SW 1271 (cell line): ENCODE measurements at regions not wholly inside any gene's neighbourhood (a gene's known extent, or its start where the extent isn't known, plus 50 kb on each side); places are given as distances from the start of the nearest gene placed in this dataset.
A peak's percentile ranks its signal among the peaks of the same experiment; 100 is the strongest.
"Not testable (repeated sequence)": the region's sequence is repeated elsewhere in the genome, so short reads cannot be mapped to it uniquely, and the experiment has no call there.

Source experiments
- DNase-seq, 2 experiments: peaks; one replicate each; lab custom pipeline; 2025; lab: John Stamatoyannopoulos, UW

DNA sequence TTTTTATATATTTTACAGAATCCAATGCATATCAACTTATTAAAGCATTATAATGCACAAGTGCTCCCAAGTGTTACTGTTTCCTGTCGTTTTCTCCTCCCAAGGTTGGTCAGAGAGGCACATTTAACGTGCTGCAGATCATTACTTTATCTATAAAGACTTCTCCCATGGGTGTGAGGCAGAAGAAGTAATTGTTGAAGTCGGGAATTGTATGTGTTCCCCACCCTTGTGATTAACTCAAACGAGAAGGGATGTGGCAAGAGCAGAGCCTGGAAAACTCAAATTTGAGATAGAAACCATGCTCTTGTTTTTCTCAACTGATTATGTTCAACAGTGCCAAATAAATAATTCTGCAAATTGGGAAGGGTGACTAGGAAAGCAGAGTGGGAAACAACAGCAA, 412.5 kb upstream of the ADAMTS5 start:
- DNase-seq: no peak

DNA sequence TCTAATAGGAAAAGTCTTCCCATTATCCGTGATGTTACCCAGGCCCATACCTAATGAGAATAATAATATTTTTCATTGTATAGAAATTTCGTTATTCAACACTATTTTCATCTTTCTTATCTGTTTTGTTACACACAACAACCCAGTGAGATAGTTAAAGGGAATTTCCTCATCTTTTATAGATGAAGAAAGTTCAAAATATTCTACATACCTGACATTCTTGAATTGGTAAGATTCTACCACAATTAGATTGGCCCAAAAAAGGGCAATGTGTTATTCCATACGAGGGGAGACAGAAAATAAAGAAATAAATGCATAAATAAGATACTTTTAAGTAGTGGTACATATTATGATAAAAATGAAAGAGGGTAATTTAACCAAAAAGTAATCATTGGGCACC, 405.5 kb upstream of the ADAMTS5 start:
- DNase-seq: no peak

- DNase-seq: no peak
These were observed 405.1 kb upstream of the ADAMTS5 start for GRCh38 chr21:27371975-27372331.

GRCh38 chr21:27371115-27371974, 404.5 kb upstream of the ADAMTS5 start:
- no peak for DNase-seq

- DNase-seq: no peak
These were observed 403.2 kb upstream of the ADAMTS5 start for GRCh38 chr21:27369978-27370571.

DNA sequence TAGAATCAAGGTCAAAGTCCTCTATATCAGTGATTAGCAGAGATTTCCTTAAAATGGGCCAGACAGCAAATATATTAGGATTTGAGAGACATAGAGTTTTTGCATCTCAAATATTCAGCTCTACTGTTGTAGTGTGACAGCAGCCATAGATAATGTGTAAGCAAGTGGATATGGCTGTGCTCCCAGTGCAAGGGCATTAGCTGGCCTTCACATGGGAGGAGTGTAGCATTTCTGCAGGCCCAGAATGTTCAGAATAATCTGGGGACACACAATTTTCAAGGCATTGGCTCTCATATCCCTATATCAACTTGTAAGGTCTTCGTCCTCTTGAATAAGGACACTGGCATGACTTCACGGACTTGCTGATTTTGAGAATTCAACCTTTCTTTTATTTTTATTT, 402.3 kb upstream of the ADAMTS5 start:
- DNase-seq: no peak

- no peak for DNase-seq
These were observed 399.9 kb upstream of the ADAMTS5 start for GRCh38 chr21:27366646-27367235.

GRCh38 chr21:27366036-27366435, 399.1 kb upstream of the ADAMTS5 start:
- DNase-seq: no peak

- DNase-seq: peak in 1 of 2 experiments; percentile 1
These were observed 398.5 kb upstream of the ADAMTS5 start for GRCh38 chr21:27365394-27365793.

DNA sequence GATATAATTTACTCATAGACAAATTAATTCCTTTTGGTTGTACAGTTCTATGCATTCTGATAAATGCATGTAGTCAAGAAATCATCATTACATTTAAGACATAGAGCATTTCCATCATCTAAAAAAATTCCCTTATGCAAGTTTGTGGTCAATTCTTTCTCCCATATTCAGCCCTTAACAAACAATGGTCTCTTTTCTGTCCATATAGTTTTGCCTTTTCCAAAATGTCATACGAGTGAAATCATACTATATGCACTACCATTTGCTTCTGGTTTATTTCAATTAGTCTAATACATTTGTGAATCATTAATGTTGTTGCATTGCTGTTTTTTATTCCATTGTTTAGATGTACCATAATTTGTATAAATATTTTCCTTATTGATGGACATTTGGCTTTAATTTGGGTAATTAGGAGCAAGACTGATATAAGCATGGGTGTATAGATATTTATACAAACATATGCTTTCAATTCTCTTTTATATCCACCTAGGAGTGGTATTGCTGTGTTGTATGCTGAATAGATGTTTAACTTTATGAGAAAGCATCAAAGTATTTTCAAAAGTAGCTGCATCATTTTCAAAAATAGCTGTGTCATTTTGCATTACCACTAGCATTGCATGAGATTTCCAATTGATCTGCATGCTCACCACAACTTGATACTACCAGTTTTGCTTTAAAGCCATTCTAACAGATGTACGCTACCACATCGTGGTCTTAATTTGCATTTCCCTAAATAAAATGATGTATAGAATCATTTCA, 397.0 kb upstream of the ADAMTS5 start:
- DNase-seq: no peak

- no peak for DNase-seq
These were observed 395.4 kb upstream of the ADAMTS5 start for GRCh38 chr21:27362249-27362648.

DNA sequence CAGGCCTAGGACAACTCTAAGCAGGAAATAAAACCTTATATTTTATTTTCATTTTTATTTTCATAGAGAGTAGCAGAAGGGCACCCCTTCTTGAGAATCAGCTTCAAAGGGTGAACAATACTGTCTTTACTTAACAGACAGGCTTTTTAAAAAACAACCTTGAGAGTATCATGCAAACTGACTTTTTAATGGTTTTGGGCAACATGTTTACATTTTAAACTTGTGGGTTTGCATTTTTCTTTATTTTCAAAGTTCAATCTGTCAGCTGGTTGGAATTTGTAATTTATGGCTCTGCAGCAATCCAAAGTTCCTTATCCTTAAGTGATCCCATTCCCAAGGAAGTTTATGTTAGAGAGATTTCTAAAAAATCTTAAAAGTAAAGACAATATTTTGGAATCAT, 392.3 kb upstream of the ADAMTS5 start:
- DNase-seq: no peak

DNA sequence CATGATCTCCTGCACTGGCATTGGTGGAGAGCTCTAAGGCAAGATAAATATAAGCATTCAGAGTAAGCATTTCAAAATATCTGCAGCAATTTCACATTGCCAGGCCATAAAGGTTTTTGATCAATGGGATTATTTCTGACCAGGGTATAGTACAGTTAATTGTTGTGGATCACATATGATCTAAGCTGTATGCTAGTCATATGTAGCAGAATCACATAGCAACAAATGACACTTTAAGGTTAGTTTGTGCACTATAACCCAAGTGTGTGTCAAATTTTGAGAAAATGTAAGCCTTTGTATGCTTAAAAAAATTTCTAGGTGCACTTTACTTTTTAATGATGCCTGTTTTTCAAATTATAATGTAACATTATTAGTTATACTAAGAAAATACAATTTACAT, 386.0 kb upstream of the ADAMTS5 start:
- no peak for DNase-seq

GRCh38 chr21:27346041-27346448, 379.2 kb upstream of the ADAMTS5 start:
- DNase-seq: no peak

DNA sequence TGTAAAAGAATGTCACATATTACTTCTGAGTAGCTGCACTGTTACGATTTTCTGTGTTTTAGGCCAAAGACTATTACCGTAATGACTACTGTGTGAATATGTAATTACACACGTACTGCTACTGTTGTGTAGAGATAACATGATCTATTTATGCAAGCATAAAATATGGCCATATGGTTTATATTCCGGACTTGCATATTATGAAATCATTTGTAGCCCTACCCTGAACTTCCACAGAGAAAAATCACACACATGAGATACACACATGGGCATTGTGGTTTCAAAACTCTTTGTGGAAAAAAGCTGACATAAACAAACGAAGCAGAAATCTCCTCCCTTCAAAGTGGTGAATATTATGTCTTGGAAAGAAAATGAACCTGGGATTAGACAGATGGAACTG, 373.0 kb upstream of the ADAMTS5 start:
- DNase-seq: no peak

- not testable (repeated sequence) for DNase-seq
These were observed 371.1 kb upstream of the ADAMTS5 start for GRCh38 chr21:27338007-27338406.

DNA sequence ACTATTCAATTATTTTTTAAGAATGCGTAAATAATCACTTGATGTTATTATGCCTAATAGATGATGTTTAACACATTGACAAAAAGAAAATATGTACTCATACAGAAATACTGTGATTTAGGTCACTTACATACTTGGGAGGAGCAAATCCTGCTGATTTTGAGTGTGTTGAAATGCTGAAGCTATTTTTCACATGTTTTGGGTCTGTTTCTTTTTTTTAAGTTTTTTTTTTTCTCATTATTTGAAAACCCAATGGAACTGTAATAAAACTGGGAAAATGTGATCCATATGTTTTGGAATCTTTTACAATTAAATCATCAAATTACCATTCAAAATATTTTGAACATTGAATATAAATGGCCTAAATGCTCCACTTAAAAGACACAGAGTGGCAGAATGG, 366.2 kb upstream of the ADAMTS5 start:
- DNase-seq: no peak

GRCh38 chr21:27329255-27329851, 362.5 kb upstream of the ADAMTS5 start:
- no peak for DNase-seq

DNA sequence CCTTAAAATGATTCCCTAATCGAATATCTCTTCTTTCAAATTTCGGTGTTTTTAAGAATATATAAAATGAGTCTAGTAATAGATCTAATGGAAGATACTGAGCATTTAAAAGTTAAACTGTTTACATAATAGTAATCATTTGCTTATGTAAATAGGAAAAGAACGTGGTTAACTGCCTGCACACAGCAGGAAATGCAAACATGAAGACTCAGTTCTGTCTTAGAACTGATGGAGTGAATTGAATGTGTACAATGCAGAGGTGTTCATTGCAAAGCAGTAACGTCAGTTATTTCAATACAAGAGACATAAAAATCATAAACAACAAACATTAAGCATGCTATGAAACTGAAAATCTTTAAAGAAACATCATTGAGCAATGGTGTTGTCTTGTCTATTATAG, 359.4 kb upstream of the ADAMTS5 start:
- no peak for DNase-seq

DNA sequence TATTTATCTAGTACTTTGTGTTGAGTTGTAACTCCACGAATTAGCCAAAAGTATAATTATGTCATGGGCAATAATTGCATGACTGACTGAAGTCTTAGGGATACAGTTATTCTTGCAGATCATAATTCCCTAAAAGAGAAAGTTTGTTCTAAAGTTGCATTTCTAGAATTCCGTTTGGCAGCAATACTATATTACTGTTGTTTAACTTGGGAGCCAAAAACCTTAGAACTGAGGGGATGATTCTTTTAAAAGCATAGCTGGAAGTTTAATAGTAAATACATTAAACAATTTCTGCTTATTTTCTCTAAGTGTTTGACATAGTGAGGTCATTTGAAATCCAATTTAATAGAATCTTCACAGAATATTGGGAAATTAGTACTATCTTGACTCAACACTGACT, 356.4 kb upstream of the ADAMTS5 start:
- no peak for DNase-seq

DNA sequence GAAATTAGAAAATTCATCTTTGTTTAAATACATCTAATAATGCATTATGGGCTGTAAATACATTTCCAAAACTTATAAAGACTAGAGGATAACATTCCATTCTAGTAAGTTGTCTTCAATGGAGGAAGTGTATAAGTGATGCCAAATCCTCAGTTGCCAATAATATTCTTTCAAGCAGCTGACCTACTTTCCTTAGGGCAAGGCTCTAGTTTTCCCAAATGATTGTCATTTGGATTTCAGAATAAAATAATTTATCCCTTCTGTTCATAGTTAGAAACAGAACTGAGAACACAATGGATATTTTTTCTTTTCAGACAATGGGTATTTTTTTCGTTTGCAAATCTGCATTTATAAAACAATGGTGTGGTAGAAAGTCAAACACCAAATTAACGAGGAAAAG, 354.9 kb upstream of the ADAMTS5 start:
- no peak for DNase-seq

DNA sequence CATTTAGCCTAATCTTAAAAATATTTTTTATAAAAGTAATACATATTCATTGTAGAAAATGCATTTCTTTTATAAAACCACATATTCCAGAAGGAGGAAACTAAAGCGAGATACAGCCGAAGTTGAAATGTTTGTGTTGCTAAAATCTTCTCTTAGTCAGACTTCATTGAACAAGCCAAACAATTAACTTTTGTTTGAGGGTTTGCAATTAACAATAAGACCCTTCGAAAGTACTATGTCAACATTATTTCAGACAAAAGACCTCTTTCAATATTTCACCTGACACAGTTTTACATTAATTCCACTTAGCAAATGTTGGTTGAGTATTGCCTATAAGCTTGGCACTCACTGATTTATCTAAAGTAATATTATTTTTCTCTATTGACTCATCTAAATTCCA, 354.0 kb upstream of the ADAMTS5 start:
- DNase-seq: no peak
